T-cell (primary cell): ENCODE measurements at regions not wholly inside any gene's neighbourhood (a gene's known extent, or its start where the extent isn't known, plus 50 kb on each side); places are given as distances from the start of the nearest gene placed in this dataset.
A peak's percentile ranks its signal among the peaks of the same experiment; 100 is the strongest.

Experiments used
- ATAC-seq, 4 experiments: fragments of 200-7000 bp in 3 of 4; fragments of 150-1000 bp in 1 of 4; cut with Tn5 transposase; replicated peaks in 1 of 4; 1 replicate in 3 of 4; 2 replicates in 1 of 4; pipeline ENCODE4 v1.10.0; 2021; ENCODE audit warnings: moderate library complexity in 3 of 4, mild to moderate bottlenecking in 2 of 4, moderate number of reproducible peaks in 1 of 4
- CTCF ChIA-PET, 2 donors: fragments of 300-600 bp; sonication (Branson Sonifier 250); formaldehyde crosslinking; loops; one replicate each; lab custom pipeline; 2022; ENCODE audit warnings: antibody characterized with exemption in 2 of 2; lab: Charles Lee
- POLR2A ChIA-PET, 2 donors: fragments of 300-600 bp; sonication (Branson Sonifier 250); formaldehyde crosslinking; loops; one replicate each; lab custom pipeline; 2022; ENCODE audit warnings: antibody characterized with exemption in 2 of 2; lab: Charles Lee
- DNase-seq, 35 experiments: peaks; one replicate each; pipeline versions ENCODE4 v3.0.0 to v3.0.0-alpha.2; 2013 to 2023
- H3K27ac ChIP-seq: one replicate; pipeline ENCODE4 v1.5.1; 2013; ENCODE audit warnings: low read length
- H3K27me3 ChIP-seq, 2 experiments: replicated peaks in 1 of 2; 1 replicate in 1 of 2; 2 replicates in 1 of 2; pipeline versions ENCODE4 v1.6.1 to v1.7.0; 2013; ENCODE audit warnings: low read length in 1 of 2, mixed read lengths in 1 of 2; ENCODE audit not compliant: control insufficient read depth in 2 of 2, insufficient read depth in 2 of 2; ENCODE audit errors: extremely low read depth in 1 of 2
- H3K36me3 ChIP-seq, 2 donors: 1 replicate in 1 of 2; 2 replicates in 1 of 2; pipeline versions ENCODE4 v1.6.1 to v1.7.0; 2013; ENCODE audit warnings: low read length in 1 of 2; ENCODE audit not compliant: control insufficient read depth in 2 of 2, insufficient read depth in 1 of 2; ENCODE audit errors: extremely low read depth in 1 of 2
- H3K4me1 ChIP-seq, 2 experiments: 1 replicate in 1 of 2; 2 replicates in 1 of 2; pipeline versions ENCODE4 v1.6.1 to v1.7.0; 2013; ENCODE audit warnings: low read length in 2 of 2, mixed read lengths in 1 of 2; ENCODE audit not compliant: insufficient read depth in 2 of 2, control insufficient read depth in 1 of 2; ENCODE audit errors: extremely low read depth in 1 of 2
- H3K4me3 ChIP-seq, 2 donors: 1 replicate in 1 of 2; 2 replicates in 1 of 2; pipeline versions ENCODE4 v1.5.1 to v1.7.0; 2013; ENCODE audit warnings: mild to moderate bottlenecking in 2 of 2, low read length in 1 of 2, moderate library complexity in 1 of 2; ENCODE audit not compliant: control insufficient read depth in 1 of 2; ENCODE audit errors: extremely low read depth in 1 of 2
- H3K9me3 ChIP-seq: 2 replicates; pipeline ENCODE4 v1.7.0; 2013
- H3K27ac Mint-ChIP-seq, 2 donors: one replicate each; pipeline ENCODE4 v1.8.0; 2020 to 2021; ENCODE audit warnings: mild to moderate bottlenecking in 2 of 2, mixed read lengths in 2 of 2
- H3K27me3 Mint-ChIP-seq, 2 donors: one replicate each; pipeline ENCODE4 v1.8.0; 2021 to 2022; ENCODE audit warnings: mixed read lengths in 2 of 2
- H3K36me3 Mint-ChIP-seq: one replicate; pipeline ENCODE4 v1.8.0; 2021; ENCODE audit warnings: mixed read lengths
- H3K4me1 Mint-ChIP-seq, 3 donors: one replicate each; pipeline ENCODE4 v1.8.0; 2020 to 2022; ENCODE audit warnings: mixed read lengths in 3 of 3, mild to moderate bottlenecking in 1 of 3
- H3K4me3 Mint-ChIP-seq, 3 donors: one replicate each; pipeline ENCODE4 v1.8.0; 2020 to 2022; ENCODE audit warnings: mild to moderate bottlenecking in 3 of 3, mixed read lengths in 3 of 3, moderate library complexity in 3 of 3
- H3K9me3 Mint-ChIP-seq, 3 donors: one replicate each; pipeline ENCODE4 v1.8.0; 2020 to 2022; ENCODE audit warnings: mixed read lengths in 3 of 3
- WGBS: methylation state at CpG from one replicate; pipeline ENCODE4 v1.1.5; 2013; ENCODE audit warnings: missing lambda C conversion rate; ENCODE audit not compliant: insufficient coverage; 5-methylcytosine and 5-hydroxymethylcytosine counted together

DNA sequence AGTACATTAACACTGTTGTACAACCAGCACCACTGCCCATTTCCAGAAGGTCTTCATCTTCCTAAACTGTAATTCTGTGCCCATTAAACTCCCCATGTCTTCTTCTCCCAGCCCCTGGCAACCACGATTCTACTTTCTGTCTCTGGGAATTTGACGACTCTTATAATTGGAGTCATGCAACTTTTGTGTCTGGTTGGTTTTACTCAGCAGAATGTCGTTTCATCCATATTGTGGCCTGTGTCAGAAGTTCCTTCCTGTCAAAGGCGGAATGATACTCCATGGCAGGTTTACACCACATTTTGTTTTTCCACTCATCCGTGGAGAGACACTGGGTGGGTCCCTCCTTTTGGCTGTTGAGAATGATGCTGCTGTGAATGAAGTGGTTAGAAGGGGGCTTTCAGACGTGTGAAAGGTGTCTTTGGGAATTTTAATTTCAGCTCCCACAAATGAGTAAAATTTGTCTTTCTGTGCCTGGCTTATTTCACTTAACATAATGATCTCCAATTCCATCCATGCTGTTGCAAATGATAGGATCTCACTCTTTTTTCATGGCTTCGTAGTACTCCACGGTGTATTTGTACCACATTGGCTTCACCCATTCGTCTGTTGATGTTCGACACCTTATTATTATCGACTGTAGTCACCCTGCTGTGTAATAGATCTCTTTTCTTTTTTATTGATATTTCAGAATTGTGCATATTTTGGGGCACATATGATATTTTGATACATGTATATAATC, 86.1 kb upstream of the SEPTIN5 start:
- Mint-ChIP-seq H3K27me3 (peaks cover 3 to 17% of the 10 kb centered on the region in 2 donors), H3K36me3 (no peaks in the 10 kb centered on the region), H3K9me3 (no peaks in the 10 kb centered on the region), H3K4me1 (peaks cover 4 to 10% (median 5%) of the 10 kb centered on the region in 3 donors), H3K27ac (no peak overlapping the region), H3K4me3 (no peak overlapping the region)
- ChIA-PET CTCF (interaction anchor here in 1 of 2 donors (1.2 kb wide), 1 partner anchor 581 kb away, joined by 4 read pairs; no protein-coding TSS in a partner anchor), POLR2A (no interaction called here)
- Histone ChIP-seq H3K27ac (no peak overlapping the region), H3K9me3 (no peaks in the 10 kb centered on the region), H3K27me3 (peaks cover 0 to 19% of the 10 kb centered on the region in 2 experiments), H3K36me3 (no peaks in the 10 kb centered on the region), H3K4me3 (no peak overlapping the region), H3K4me1 (peaks cover 0 to 6% of the 10 kb centered on the region in 2 experiments)
- DNase-seq (no peak), ATAC-seq (no peak)
- 80% methylated on average over 2 of the region's 11 CpGs for WGBS

DNA sequence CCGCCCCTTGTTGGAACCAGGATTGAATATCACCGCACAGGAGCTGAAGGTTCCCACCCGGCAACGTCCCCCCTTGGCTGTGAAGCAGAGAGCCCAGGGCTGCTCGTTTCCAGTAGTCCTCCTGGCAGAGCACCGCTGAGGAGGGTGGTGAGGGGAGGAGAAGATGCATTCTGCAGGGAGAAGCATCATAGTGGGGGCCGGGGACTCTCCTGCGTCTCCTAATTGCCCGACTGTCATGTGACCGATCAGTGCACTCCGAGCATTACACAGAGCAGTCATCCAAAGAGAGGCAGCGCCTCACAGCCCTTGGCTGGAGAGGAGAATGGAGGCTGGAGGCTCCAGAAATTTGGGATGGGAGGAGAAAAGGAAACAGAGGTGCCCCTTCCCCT, 85.0 kb upstream of the SEPTIN5 start:
- no peak for ATAC-seq
- POLR2A ChIA-PET = no interaction called here
- WGBS = 96% methylated on average over 8 of the region's 12 CpGs
- Mint-ChIP-seq H3K4me3 (no peak overlapping the region), H3K9me3 (no peaks in the 10 kb centered on the region), H3K27me3 (peaks cover 3 to 17% of the 10 kb centered on the region in 2 donors), H3K27ac (no peak overlapping the region), H3K4me1 (peaks cover 4 to 10% (median 5%) of the 10 kb centered on the region in 3 donors), H3K36me3 (no peaks in the 10 kb centered on the region)
- CTCF ChIA-PET = interaction anchor here (0.6 to 1.9 kb wide), 9 partner anchors 32 to 529 kb away, joined by 3 to 25 read pairs (median 3); partner anchors contain the start of genes CDC45 (in 1 of the 2) and ESS2 (in 1 of the 2)
- Histone ChIP-seq H3K9me3 (no peaks in the 10 kb centered on the region), H3K36me3 (no peaks in the 10 kb centered on the region), H3K27ac (no peak overlapping the region), H3K4me1 (peaks cover 0 to 6% of the 10 kb centered on the region in 2 experiments), H3K4me3 (no peak overlapping the region), H3K27me3 (peaks cover 0 to 19% of the 10 kb centered on the region in 2 experiments)
- no peak for DNase-seq

DNA sequence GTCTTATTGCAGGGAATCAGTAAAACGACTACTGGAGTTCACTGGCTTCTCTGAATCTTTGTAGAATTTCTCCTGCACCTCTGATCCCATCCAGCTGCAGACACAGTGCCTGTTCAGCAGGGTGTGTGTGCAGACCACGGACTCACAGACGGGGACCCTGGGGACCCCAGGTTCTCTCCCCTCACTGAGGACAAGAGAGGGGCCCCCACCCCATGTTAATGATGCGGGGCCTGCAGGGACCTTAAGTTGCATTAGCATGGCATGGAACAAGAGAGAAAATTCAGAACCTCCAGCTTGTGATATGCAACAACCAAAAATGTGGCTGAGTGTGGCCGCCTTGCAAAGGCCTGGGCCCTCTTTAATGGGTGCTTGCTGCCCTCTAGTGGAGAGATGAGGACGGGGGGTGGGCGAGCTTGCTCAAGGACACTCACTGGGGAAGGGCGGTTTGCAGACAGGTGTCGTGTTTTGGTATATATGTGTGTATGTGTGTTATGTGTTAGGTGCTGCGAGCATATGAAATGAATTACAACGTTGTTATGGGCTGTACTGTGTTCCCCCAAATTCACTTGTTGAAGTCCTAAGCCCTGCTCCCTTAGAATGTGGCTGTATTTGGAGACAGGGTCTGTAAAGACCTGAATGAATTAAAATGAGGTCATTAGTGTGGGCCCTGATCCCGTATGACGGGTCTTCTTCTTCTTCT, 84.4 kb upstream of the SEPTIN5 start:
- ChIA-PET CTCF (interaction anchor here (0.6 to 1.9 kb wide), 11 partner anchors 32 to 530 kb away, joined by 3 to 25 read pairs (median 3); partner anchors contain the start of genes CDC45 (in 1 of the 2) and ESS2 (in 1 of the 2)), POLR2A (no interaction called here)
- no peaks in the 10 kb centered on the region for H3K9me3 Mint-ChIP-seq
- Histone ChIP-seq H3K4me1 (peaks cover 0 to 6% of the 10 kb centered on the region in 2 experiments), H3K4me3 (no peak overlapping the region), H3K27ac (no peak overlapping the region), H3K27me3 (peaks cover 0 to 19% of the 10 kb centered on the region in 2 experiments), H3K36me3 (no peaks in the 10 kb centered on the region), H3K9me3 (no peaks in the 10 kb centered on the region)
- no peak overlapping the region for H3K4me3 Mint-ChIP-seq
- DNase-seq (peak; percentile 70 to 90 (median 82)), ATAC-seq (peak; percentile 89 to 99 (median 95))
- no peak overlapping the region for H3K27ac Mint-ChIP-seq
- H3K4me1 Mint-ChIP-seq = peaks cover 4 to 10% (median 5%) of the 10 kb centered on the region in 3 donors
- H3K36me3 Mint-ChIP-seq = no peaks in the 10 kb centered on the region
- WGBS = 8% methylated on average over 7 of the region's 13 CpGs
- peaks cover 3 to 17% of the 10 kb centered on the region in 2 donors for H3K27me3 Mint-ChIP-seq

DNA sequence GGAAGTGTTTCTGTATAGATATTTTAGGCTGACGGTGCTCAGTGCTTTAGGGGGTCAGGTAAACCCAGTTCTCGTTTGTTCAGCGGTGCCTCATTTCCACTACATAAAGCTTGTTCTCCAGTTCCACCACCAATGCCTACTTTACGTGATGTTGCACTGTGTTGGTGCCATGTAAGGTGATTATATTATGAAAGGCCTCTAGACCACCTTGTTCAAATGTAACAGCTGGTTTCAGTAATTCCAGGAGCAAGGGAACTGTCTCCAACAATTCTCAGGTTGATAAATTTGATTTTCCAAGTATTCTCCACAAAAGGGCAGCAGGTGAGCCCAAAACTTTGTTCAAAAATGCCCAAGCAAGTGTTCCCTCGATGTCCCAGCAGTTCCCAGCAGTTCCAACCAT, 83.7 kb upstream of the SEPTIN5 start:
- Mint-ChIP-seq H3K36me3 (no peaks in the 10 kb centered on the region), H3K27me3 (peaks cover 3 to 17% of the 10 kb centered on the region in 2 donors), H3K27ac (no peak overlapping the region), H3K4me1 (peaks cover 4 to 10% (median 5%) of the 10 kb centered on the region in 3 donors), H3K4me3 (no peak overlapping the region), H3K9me3 (no peaks in the 10 kb centered on the region)
- ChIA-PET CTCF (interaction anchor here (1.2 to 1.9 kb wide), 5 partner anchors 135 to 485 kb away, joined by 3 to 25 read pairs (median 5); partner anchors contain the start of gene ESS2 (in 1 of the 2)), POLR2A (no interaction called here)
- no peak for DNase-seq
- H3K9me3 ChIP-seq = no peaks in the 10 kb centered on the region
- ATAC-seq = no peak
- peaks cover 0 to 16% of the 10 kb centered on the region in 2 experiments for H3K27me3 ChIP-seq
- H3K4me3 ChIP-seq = no peak overlapping the region
- H3K36me3 ChIP-seq = no peaks in the 10 kb centered on the region
- WGBS = no CpG with 5 or more reads among the region's 5 CpGs
- no peak overlapping the region for H3K27ac ChIP-seq
- peaks cover 0 to 6% of the 10 kb centered on the region in 2 experiments for H3K4me1 ChIP-seq

DNA sequence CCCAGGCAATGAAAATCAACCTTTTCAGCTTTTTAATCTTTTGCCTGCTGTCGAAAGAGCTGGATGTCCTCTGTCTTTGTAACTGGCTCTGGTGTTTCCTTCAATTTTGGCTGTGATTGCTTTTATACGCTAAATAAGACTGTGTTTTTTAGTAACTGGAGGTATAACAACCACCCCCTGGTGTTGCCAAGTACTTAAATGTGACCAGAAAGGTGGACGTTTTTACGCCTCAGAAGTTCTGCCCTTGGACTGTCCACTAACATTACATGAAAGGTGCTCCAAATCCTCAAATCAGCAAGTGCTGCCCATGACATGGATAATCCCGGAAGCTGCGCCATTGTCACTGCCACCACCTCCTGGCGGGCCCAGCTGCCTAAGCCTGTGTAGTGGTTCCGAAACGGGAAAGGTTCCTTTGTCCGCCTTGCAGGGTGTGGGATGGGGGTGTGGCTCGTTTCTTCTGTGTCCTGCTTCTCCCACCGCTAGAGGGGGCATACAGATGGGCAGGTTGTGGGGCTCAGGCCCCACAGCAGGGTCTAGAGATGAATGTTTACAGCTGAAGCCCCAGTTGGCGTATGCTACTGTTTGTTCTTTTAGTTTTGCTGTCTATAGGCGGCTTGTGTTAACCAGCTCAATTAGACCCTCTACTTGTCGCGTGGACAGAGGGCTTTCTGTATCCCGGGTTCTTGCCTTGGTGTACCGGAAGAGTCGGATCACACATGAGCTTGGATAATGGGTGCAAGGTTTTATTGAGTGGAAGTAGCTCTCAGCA, 82.2 kb upstream of the SEPTIN5 start:
- Mint-ChIP-seq H3K9me3 (no peaks in the 10 kb centered on the region), H3K4me3 (no peak overlapping the region), H3K36me3 (no peaks in the 10 kb centered on the region), H3K27ac (no peak overlapping the region), H3K4me1 (peaks cover 4 to 10% (median 5%) of the 10 kb centered on the region in 3 donors), H3K27me3 (peaks cover 3 to 11% of the 10 kb centered on the region in 2 donors)
- Histone ChIP-seq H3K9me3 (no peaks in the 10 kb centered on the region), H3K27me3 (peaks cover 0 to 16% of the 10 kb centered on the region in 2 experiments), H3K27ac (no peak overlapping the region), H3K36me3 (no peaks in the 10 kb centered on the region), H3K4me3 (no peak overlapping the region), H3K4me1 (peaks cover 0 to 6% of the 10 kb centered on the region in 2 experiments)
- POLR2A ChIA-PET = no interaction called here
- ATAC-seq (no peak), DNase-seq (peak in 3 of 35 experiments; percentile 8 to 30 (median 8))
- WGBS = 61% methylated on average over 14 of the region's 19 CpGs
- CTCF ChIA-PET = no interaction called here
